ENCODE measurements at regions not wholly inside any gene's neighbourhood (a gene's known extent, or its start where the extent isn't known, plus 50 kb on each side); places are given as distances from the start of the nearest gene placed in this dataset.
A peak's percentile ranks its signal among the peaks of the same experiment; 100 is the strongest.

DNA sequence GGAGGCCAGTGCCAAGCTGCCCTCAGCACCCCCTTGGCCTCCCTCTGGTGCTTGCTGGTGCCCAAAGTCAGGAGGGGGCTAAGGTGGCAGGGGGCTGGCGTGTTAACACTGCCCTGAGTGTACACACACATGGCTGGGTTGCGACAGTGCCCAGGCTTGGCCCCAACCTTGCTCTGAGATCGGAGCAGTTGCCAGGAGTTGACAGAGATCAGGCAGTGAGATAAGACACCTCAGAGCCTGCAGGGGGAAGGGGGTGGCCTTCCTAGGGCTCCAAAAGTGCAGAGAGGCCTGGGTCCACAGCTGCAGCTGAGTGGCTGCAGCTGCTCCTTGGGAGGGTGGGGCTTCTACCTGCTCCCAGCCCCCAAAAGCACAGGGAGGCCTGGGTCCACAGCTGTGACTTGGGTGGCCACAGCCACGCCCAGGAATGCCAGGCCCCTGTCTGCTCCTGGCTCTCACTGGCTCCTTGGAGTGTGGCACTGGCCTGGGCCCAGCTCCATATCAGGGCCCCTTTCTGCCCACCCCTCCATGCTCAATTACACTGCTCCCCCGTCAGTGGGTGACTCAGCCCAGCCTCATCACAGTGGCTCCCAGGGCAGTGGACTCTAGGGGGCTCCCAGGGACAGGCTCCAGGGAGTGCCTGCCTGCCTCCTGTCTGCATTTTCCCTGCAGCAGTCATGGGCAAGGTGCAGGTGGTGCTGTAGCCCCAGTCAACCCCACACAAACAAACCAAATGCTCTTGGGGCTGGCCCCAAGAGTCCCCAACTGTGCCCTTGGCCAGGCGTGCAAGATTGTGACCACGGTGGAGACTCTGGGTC, 56.4 kb upstream of the C15orf39 start (continued):
- TF ChIP-seq NR2F2 (IDR thresholded peaks at IDR 0.05; ENCODE audit: borderline replicate concordance, low read depth) (no peak), ZNF317 (CRISPR knock-in tag; IDR thresholded peaks at IDR 0.05) (no peak), MIER3 (CRISPR knock-in tag; IDR thresholded peaks at IDR 0.05; ENCODE audit: borderline replicate concordance) (peak; percentile 17; the same call in 1 of the 2 replicates), PAX8 (CRISPR knock-in tag; IDR thresholded peaks at IDR 0.05; ENCODE audit: borderline replicate concordance) (no peak), CBX1 (IDR thresholded peaks at IDR 0.05; ENCODE audit: low read depth) (no peak), MAFK (conservative IDR thresholded peaks at IDR 0.05 in 1 of 2, IDR thresholded peaks at IDR 0.05 in 1 of 2; ENCODE audit: low read length in 2 of 2) (no peak), BHLHE40 (IDR thresholded peaks at IDR 0.05; ENCODE audit: low read length) (no peak), REXO4 (CRISPR knock-in tag; IDR thresholded peaks at IDR 0.05; ENCODE audit: borderline replicate concordance) (no peak)
- TF ChIP-seq, protein P1, sequence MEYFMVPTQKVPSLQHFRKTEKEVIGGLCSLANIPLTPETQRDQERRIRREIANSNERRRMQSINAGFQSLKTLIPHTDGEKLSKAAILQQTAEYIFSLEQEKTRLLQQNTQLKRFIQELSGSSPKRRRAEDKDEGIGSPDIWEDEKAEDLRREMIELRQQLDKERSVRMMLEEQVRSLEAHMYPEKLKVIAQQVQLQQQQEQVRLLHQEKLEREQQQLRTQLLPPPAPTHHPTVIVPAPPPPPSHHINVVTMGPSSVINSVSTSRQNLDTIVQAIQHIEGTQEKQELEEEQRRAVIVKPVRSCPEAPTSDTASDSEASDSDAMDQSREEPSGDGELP (IDR thresholded peaks at IDR 0.05; ENCODE audit: borderline replicate concordance, low read depth) = peak; percentile 43; the same call in 1 of the 2 replicates
- TF ChIP-seq, protein P2, sequence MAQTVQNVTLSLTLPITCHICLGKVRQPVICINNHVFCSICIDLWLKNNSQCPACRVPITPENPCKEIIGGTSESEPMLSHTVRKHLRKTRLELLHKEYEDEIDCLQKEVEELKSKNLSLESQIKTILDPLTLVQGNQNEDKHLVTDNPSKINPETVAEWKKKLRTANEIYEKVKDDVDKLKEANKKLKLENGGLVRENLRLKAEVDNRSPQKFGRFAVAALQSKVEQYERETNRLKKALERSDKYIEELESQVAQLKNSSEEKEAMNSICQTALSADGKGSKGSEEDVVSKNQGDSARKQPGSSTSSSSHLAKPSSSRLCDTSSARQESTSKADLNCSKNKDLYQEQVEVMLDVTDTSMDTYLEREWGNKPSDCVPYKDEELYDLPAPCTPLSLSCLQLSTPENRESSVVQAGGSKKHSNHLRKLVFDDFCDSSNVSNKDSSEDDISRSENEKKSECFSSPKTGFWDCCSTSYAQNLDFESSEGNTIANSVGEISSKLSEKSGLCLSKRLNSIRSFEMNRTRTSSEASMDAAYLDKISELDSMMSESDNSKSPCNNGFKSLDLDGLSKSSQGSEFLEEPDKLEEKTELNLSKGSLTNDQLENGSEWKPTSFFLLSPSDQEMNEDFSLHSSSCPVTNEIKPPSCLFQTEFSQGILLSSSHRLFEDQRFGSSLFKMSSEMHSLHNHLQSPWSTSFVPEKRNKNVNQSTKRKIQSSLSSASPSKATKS (CRISPR knock-in tag; IDR thresholded peaks at IDR 0.05) = no peak
- TF ChIP-seq, protein P3, sequence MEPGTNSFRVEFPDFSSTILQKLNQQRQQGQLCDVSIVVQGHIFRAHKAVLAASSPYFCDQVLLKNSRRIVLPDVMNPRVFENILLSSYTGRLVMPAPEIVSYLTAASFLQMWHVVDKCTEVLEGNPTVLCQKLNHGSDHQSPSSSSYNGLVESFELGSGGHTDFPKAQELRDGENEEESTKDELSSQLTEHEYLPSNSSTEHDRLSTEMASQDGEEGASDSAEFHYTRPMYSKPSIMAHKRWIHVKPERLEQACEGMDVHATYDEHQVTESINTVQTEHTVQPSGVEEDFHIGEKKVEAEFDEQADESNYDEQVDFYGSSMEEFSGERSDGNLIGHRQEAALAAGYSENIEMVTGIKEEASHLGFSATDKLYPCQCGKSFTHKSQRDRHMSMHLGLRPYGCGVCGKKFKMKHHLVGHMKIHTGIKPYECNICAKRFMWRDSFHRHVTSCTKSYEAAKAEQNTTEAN (CRISPR knock-in tag; conservative IDR thresholded peaks at IDR 0.05) = 0 out of 2 replicates have a peak, but pooled peaks have one; percentile 17

Data from HepG2 (cell line).